DMS 273 (cell line): ENCODE measurements at regions not wholly inside any gene's neighbourhood (a gene's known extent, or its start where the extent isn't known, plus 50 kb on each side); places are given as distances from the start of the nearest gene placed in this dataset.

Source experiments
- DNase-seq: peaks from one replicate; lab custom pipeline; 2025; ENCODE audit not compliant: unreplicated experiment; lab: John Stamatoyannopoulos, UW

- DNase-seq, result no peak
These were observed 134.7 kb upstream of the AKR1E2 start for GRCh38 chr10:4691301-4691700.

GRCh38 chr10:4688601-4689000 is 137.4 kb upstream of the AKR1E2 start:
- DNase-seq, result no peak

DNA sequence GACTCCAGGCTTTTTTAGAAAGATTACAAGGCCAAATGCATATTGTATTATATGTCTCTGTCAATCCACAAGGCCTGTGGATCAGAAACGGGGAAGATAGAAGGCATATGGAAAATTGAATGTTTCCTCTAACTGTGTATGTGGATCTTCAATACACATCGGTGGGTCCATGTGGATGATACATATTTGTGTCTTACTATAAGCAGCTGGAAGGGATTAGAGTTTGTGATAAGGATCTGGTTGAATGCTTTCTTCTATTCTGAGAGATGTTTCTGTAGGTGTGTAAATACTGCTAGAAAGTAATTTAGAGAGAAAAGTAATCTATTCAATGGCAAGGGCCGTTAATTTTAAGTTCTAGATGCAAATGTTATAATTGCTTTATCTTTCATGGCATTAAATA is 137.8 kb upstream of the AKR1E2 start:
- DNase-seq, result no peak

DNA sequence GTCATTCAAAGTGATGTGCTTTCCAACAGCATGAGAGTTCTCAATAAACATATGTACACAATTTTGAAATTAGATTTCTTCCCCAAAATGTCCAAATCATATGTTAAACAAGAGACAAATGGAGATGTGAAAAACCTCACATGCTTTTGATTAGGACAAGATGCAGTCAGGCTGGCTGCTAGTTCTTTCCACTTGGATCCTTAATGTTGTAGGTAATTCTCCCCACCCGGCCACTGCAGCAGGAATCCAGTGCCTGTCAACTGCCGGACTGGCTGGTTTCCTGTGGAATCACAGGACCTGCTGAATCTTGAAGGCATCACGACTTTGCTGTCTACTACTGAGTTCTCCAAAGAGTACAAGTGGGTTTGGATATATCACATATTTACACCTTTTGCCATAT is 138.6 kb upstream of the AKR1E2 start:
- DNase-seq, result no peak

- DNase-seq, result no peak
These were observed 139.4 kb upstream of the AKR1E2 start for GRCh38 chr10:4686644-4686996.

DNA sequence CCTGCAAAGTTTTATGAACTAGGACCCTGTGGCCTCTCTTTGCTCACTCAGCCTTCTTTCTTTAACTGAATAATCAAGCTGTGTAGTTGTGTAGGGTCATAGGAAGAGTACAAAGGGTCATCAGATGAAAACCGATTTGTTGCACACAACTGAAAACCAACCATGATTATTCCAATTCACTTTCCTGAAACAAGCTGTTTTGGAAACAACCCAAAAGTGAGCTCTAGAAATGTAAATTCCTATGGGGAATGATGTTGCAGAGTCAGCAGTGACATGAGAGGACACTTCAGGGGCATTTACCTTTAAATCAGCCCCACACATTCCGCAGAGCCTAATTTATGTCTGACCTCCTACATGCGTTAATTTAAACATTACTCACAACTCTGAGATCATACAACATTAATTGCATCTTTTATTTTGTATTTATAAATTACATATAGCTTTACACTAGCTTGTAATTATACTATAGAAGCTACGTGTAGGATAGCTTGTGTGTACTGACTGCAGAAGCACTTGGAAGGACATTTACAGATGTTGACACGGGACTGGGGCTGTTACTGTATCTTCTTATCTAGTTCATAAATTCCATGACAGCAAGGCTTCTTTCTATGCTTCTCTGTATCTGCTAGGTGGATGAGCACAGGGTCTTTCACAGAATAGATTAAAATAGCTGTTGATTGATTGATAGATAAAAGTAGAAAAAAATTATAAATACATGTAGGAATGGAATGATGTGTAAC is 139.9 kb upstream of the AKR1E2 start:
- DNase-seq, result no peak

GRCh38 chr10:4685491-4685890 is 140.5 kb upstream of the AKR1E2 start:
- DNase-seq, result no peak

GRCh38 chr10:4684434-4684833 is 141.6 kb upstream of the AKR1E2 start:
- no peak for DNase-seq

- DNase-seq, result no peak
These were observed 142.2 kb upstream of the AKR1E2 start for GRCh38 chr10:4683838-4684237.

GRCh38 chr10:4683137-4683536 is 142.9 kb upstream of the AKR1E2 start:
- no peak for DNase-seq

DNA sequence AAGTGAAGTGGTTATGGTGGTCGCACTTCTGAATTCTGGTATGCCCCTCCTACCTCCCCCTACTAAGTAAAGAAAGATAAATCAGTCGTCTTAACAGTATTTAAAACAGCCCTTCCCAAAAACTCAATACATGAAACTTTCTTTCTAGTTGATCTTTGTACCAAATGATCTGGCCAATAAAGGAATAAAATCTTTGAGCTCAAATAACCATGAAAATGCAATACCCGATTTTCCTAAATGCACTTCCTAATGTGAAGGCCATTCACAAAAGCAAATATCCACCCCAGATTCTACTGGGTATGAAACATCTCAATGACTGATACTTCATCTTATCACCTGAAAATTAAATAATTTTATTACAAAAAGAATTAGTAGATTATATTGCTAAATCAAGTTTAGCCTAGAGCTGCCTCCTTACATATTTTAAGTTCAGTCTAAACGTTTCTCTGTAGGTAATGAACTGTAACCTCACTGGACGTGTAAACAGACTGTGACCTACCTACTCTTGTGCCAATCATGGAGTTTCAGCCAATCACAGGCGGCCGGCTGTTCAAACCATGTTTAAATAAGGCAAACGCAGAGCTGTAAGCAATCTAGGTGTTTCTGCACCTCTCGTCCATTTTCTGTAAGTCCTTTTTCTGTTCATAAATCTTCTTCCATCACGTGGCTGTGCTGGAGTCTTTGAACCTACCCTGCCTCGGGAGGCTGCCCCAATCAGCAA is 146.9 kb upstream of the AKR1E2 start:
- DNase-seq, result no peak

GRCh38 chr10:4678023-4678950 is 147.7 kb upstream of the AKR1E2 start:
- DNase-seq, result no peak

DNA sequence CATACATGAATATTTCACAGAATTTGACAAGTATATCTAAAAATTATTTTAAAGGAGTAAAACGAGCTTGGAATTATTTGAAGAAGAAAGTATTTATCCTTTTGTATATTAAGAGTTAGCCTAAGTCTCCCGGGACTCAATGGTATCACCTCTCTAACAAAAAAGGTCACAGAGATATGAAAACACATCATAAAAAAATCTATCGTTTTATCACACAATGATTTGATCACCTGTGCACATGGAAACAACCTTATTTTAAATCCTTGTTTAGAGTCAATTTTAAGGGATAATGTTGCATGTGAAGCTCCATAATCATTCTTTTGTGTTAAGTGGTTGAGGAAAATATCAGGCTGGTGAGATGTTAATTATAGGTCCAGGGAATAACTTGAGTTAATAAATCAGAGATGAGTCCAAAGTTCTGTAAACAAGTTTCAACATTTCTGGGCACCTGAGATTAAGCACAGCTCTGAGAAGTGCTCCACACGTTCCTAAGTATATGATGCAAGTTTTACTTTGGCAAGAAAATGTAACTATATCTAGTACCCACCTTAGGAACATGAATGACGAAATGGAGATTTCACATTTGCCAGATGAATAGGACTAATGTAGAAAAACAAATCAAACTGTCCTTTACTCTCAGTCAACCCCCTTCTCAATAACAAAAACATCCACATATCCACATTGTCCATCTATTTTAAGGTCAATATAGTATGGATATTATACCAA is 148.5 kb upstream of the AKR1E2 start:
- DNase-seq, result no peak

DNA sequence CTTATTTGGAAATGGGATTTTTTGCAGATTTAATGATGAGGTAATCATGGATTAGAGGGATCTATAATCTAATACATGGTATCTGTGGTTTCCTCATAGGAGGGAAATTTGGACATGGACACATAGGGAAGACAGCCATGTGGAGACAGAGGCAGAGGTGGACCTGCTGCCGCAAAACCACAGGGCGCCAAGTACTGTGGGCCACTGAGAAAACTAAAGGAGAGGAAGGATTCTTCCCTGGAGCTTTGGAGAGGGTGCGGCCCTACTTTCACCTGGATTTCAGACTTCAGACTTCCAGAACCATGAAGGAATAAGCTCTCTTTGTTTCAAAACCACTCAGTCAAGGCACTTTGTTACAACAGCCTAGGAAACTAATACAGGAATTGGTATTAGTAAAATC is 149.4 kb upstream of the AKR1E2 start:
- no peak for DNase-seq

- no peak for DNase-seq
These were observed 150.2 kb upstream of the AKR1E2 start for GRCh38 chr10:4675808-4676207.

DNA sequence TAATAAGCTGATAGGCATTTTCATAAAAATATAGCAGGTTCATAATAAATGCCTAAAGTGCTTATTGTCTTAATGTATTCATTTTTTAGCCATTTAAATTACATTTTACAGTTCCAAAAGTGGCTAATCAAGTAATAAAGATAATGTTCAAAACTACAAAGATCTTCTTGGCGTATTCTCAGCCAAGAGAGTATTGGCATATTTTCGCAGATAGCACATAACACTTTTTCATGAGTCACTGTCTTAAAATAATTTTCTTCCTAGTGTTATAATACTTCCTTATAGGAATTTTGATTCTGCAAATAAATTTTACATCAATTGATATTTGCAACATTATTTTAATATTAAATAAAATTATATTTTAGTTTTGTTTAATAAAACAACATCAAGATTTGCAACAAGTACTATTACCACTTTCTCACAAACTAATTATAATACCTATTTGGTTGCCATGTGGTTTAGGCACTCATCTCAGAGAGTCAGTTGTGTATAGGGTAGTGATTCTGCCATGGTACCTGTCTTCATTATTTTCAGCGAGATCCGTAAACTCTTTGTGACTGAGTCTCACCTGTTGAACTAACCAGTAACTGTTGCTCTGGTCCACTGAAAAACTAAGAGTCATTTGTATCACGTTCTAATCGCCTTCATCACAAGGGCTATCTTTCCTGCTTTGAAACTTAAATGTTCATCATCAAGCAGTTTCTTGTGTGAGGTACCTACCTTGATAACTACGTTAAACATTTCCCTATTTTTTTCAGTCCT is 152.5 kb upstream of the AKR1E2 start:
- no peak for DNase-seq

GRCh38 chr10:4672201-4672600 is 153.8 kb upstream of the AKR1E2 start:
- DNase-seq, result no peak

GRCh38 chr10:4671451-4672145 is 154.4 kb upstream of the AKR1E2 start:
- no peak for DNase-seq

- no peak for DNase-seq
These were observed 155.3 kb upstream of the AKR1E2 start for GRCh38 chr10:4670737-4671136.

DNA sequence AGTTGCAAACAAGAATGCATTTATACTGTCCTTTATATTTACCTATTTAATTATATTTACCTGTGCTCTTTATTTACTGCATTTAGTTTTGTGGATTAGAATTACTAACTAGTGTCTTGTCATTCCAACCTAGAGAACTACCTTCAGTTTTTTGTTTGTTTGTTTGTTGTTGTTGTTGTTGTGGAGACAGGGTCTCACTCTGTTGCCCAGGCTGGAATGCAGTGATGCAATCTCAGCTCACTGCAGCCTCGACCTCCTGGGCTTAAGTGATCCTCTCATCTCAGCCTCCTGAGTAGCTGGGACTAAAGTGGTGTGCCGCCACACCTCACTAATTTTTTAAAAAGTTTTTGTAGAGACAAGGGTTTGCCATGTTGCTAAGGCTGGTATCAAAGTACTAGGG is 156.4 kb upstream of the AKR1E2 start:
- no peak for DNase-seq
